Mesendoderm (in vitro differentiated cells): ENCODE measurements at regions not wholly inside any gene's neighbourhood (a gene's known extent, or its start where the extent isn't known, plus 50 kb on each side); places are given as distances from the start of the nearest gene placed in this dataset.
A peak's percentile ranks its signal among the peaks of the same experiment; 100 is the strongest.

ENCODE experiments used
- DNase-seq: peaks from one replicate; pipeline ENCODE4 v3.0.0; 2013
- H2AK5ac ChIP-seq: 2 replicates; pipeline ENCODE4 v1.6.1; 2013; ENCODE audit warnings: low read length, inconsistent platforms
- H2BK120ac ChIP-seq: 2 replicates; pipeline ENCODE4 v1.6.1; 2013; ENCODE audit warnings: low read depth, mild to moderate bottlenecking, low read length, moderate library complexity, mixed read lengths
- H2BK15ac ChIP-seq: replicated peaks from 2 replicates; pipeline ENCODE4 v1.6.1; 2013; ENCODE audit warnings: low read depth, mild to moderate bottlenecking, moderate library complexity
- H2BK5ac ChIP-seq: 2 replicates; pipeline ENCODE4 v1.6.1; 2013; ENCODE audit warnings: low read length, inconsistent platforms
- H3K18ac ChIP-seq: 2 replicates; pipeline ENCODE4 v1.6.1; 2013; ENCODE audit warnings: mild to moderate bottlenecking, low read length, mixed read lengths
- H3K23ac ChIP-seq: one replicate; pipeline ENCODE4 v1.6.1; 2013; ENCODE audit warnings: low read length
- H3K27ac ChIP-seq: 2 replicates; pipeline ENCODE4 v1.5.1; 2013; ENCODE audit warnings: low read depth, mild to moderate bottlenecking, inconsistent platforms, low read length, moderate library complexity
- H3K27me3 ChIP-seq: 2 replicates; pipeline ENCODE4 v1.6.1; 2013; ENCODE audit warnings: low read length, control low read depth, mild to moderate bottlenecking, inconsistent platforms; ENCODE audit not compliant: insufficient read depth, poor library complexity
- H3K36me3 ChIP-seq: 2 replicates; pipeline ENCODE4 v1.6.1; 2013; ENCODE audit warnings: low read length, inconsistent platforms; ENCODE audit not compliant: control insufficient read depth, insufficient read depth
- H3K4ac ChIP-seq: one replicate; pipeline ENCODE4 v1.6.1; 2013; ENCODE audit warnings: low read depth, mild to moderate bottlenecking, low read length, moderate library complexity
- H3K4me1 ChIP-seq: 2 replicates; pipeline ENCODE4 v1.6.1; 2013; ENCODE audit warnings: low read depth, low read length, inconsistent platforms; ENCODE audit not compliant: control insufficient read depth
- H3K4me2 ChIP-seq: 2 replicates; pipeline ENCODE4 v1.6.1; 2013; ENCODE audit warnings: low read length
- H3K4me3 ChIP-seq: 2 replicates; pipeline ENCODE4 v1.5.1; 2013; ENCODE audit warnings: mild to moderate bottlenecking, low read length
- H3K56ac ChIP-seq: one replicate; pipeline ENCODE4 v1.6.1; 2013; ENCODE audit warnings: low read length
- H3K79me1 ChIP-seq: 2 replicates; pipeline ENCODE4 v1.6.1; 2013; ENCODE audit warnings: low read length, inconsistent platforms
- H3K79me2 ChIP-seq: 2 replicates; pipeline ENCODE4 v1.6.1; 2013; ENCODE audit warnings: mild to moderate bottlenecking, low read length; ENCODE audit not compliant: control insufficient read depth, insufficient read depth
- H3K9ac ChIP-seq: 2 replicates; pipeline ENCODE4 v1.6.1; 2013; ENCODE audit warnings: low read length, inconsistent platforms
- H4K5ac ChIP-seq: one replicate; pipeline ENCODE4 v1.6.1; 2013; ENCODE audit warnings: low read length
- H4K8ac ChIP-seq: one replicate; pipeline ENCODE4 v1.6.1; 2013; ENCODE audit warnings: low read depth, mild to moderate bottlenecking, control low read depth, low read length, moderate library complexity
- WGBS: extraction: QIAGEN DNeasy Blood & Tissue Kit; methylation state at CpG from one replicate; pipeline ENCODE4 v1.1.7; 2013; ENCODE audit warnings: low lambda C conversion rate, missing lambda C conversion rate; ENCODE audit not compliant: insufficient coverage; ENCODE audit errors: extremely low coverage; 5-methylcytosine and 5-hydroxymethylcytosine counted together

GRCh38 chr10:93180482-93180931 is 106.8 kb downstream of the CYP26A1 start:
- no peaks in the 10 kb centered on the region for H3K36me3 ChIP-seq
- no peak overlapping the region for H2AK5ac ChIP-seq
- WGBS, result no CpG with 5 or more reads among the region's 14 CpGs
- no peak overlapping the region for H4K8ac ChIP-seq
- peak overlapping the region; percentile 94 for H2BK120ac ChIP-seq
- H3K9ac ChIP-seq, result no peak overlapping the region
- H3K4me2 ChIP-seq, result no peak overlapping the region
- peak overlapping the region; percentile 63 for H3K4ac ChIP-seq
- H3K27ac ChIP-seq, result no peak overlapping the region
- H3K18ac ChIP-seq, result peak overlapping the region; percentile 45
- no peak overlapping the region for H3K23ac ChIP-seq
- H2BK15ac ChIP-seq, result no peak overlapping the region
- no peak for DNase-seq
- H3K4me3 ChIP-seq, result no peak overlapping the region
- peak overlapping the region; percentile 55 for H2BK5ac ChIP-seq
- peak overlapping the region; percentile 60 for H3K56ac ChIP-seq
- no peaks in the 10 kb centered on the region for H3K79me2 ChIP-seq
- no peaks in the 10 kb centered on the region for H3K27me3 ChIP-seq
- no peaks in the 10 kb centered on the region for H3K79me1 ChIP-seq
- H3K4me1 ChIP-seq, result peaks cover 6% of the 10 kb centered on the region
- no peak overlapping the region for H4K5ac ChIP-seq

GRCh38 chr10:93181271-93182048 is 107.8 kb downstream of the CYP26A1 start:
- peak overlapping the region; percentile 94 for H2BK120ac ChIP-seq

GRCh38 chr10:93182049-93182327 is 108.3 kb downstream of the CYP26A1 start:
- Histone ChIP-seq H3K4ac (peak overlapping the region; percentile 49), H4K5ac (no peak overlapping the region), H4K8ac (no peak overlapping the region), H2BK5ac (no peak overlapping the region), H3K79me2 (no peaks in the 10 kb centered on the region), H3K4me2 (no peak overlapping the region), H3K79me1 (no peaks in the 10 kb centered on the region), H3K4me1 (peaks cover 6% of the 10 kb centered on the region), H2BK15ac (no peak overlapping the region), H3K9ac (no peak overlapping the region), H3K27ac (no peak overlapping the region), H3K36me3 (no peaks in the 10 kb centered on the region), H3K18ac (no peak overlapping the region), H3K56ac (no peak overlapping the region), H3K23ac (no peak overlapping the region), H3K27me3 (no peaks in the 10 kb centered on the region), H2AK5ac (no peak overlapping the region), H3K4me3 (no peak overlapping the region), H2BK120ac (peak overlapping the region; percentile 56)
- no CpG with 5 or more reads among the region's 4 CpGs for WGBS
- DNase-seq, result no peak

More at GRCh38 chr10:93181271-93182048, 107.8 kb downstream of the CYP26A1 start:
- Histone ChIP-seq H3K4me2 (no peak overlapping the region), H2BK15ac (peak overlapping the region; percentile 76), H3K27ac (no peak overlapping the region), H4K5ac (no peak overlapping the region), H3K18ac (peak overlapping the region; percentile 45), H2AK5ac (no peak overlapping the region), H3K9ac (no peak overlapping the region), H3K79me1 (no peaks in the 10 kb centered on the region), H2BK5ac (no peak overlapping the region), H3K36me3 (no peaks in the 10 kb centered on the region), H3K56ac (no peak overlapping the region), H3K23ac (no peak overlapping the region), H4K8ac (peak overlapping the region; percentile 39), H3K27me3 (no peaks in the 10 kb centered on the region), H3K4me1 (peaks cover 6% of the 10 kb centered on the region), H3K4ac (peak overlapping the region; percentile 64), H3K4me3 (no peak overlapping the region), H3K79me2 (no peaks in the 10 kb centered on the region)
- DNase-seq, result peak; percentile 75
- WGBS, result no CpG with 5 or more reads among the region's 8 CpGs

GRCh38 chr10:93182790-93183189 is 109.1 kb downstream of the CYP26A1 start:
- Histone ChIP-seq H3K36me3 (no peaks in the 10 kb centered on the region), H3K27me3 (no peaks in the 10 kb centered on the region), H3K4ac (no peak overlapping the region), H3K18ac (peak overlapping the region; percentile 45), H3K9ac (no peak overlapping the region), H3K79me2 (no peaks in the 10 kb centered on the region), H3K4me3 (no peak overlapping the region), H2AK5ac (no peak overlapping the region), H2BK5ac (no peak overlapping the region), H3K27ac (no peak overlapping the region), H4K8ac (no peak overlapping the region), H3K4me1 (peaks cover 6% of the 10 kb centered on the region), H3K4me2 (no peak overlapping the region), H2BK15ac (no peak overlapping the region), H3K79me1 (no peaks in the 10 kb centered on the region), H2BK120ac (peak overlapping the region; percentile 1), H4K5ac (no peak overlapping the region), H3K56ac (no peak overlapping the region), H3K23ac (no peak overlapping the region)
- DNase-seq, result no peak

GRCh38 chr10:93186653-93187052 is 113.0 kb downstream of the CYP26A1 start:
- H3K79me2 ChIP-seq, result no peaks in the 10 kb centered on the region
- H3K27ac ChIP-seq, result no peak overlapping the region
- DNase-seq, result no peak
- H3K4me2 ChIP-seq, result no peak overlapping the region
- H3K23ac ChIP-seq, result no peak overlapping the region
- no peak overlapping the region for H2BK5ac ChIP-seq
- no peak overlapping the region for H3K18ac ChIP-seq
- H3K9ac ChIP-seq, result no peak overlapping the region
- H4K5ac ChIP-seq, result no peak overlapping the region
- no peak overlapping the region for H4K8ac ChIP-seq
- H3K36me3 ChIP-seq, result no peaks in the 10 kb centered on the region
- no peak overlapping the region for H2BK15ac ChIP-seq
- H3K4ac ChIP-seq, result peak overlapping the region; percentile 41
- no peaks in the 10 kb centered on the region for H3K4me1 ChIP-seq
- no peaks in the 10 kb centered on the region for H3K79me1 ChIP-seq
- H3K27me3 ChIP-seq, result no peaks in the 10 kb centered on the region
- no peak overlapping the region for H2AK5ac ChIP-seq
- no CpG with 5 or more reads among the region's 2 CpGs for WGBS
- no peak overlapping the region for H2BK120ac ChIP-seq
- H3K4me3 ChIP-seq, result no peak overlapping the region
- H3K56ac ChIP-seq, result no peak overlapping the region

GRCh38 chr10:93189944-93190343 is 116.3 kb downstream of the CYP26A1 start:
- no CpG with 5 or more reads among the region's 3 CpGs for WGBS
- no peak overlapping the region for H3K23ac ChIP-seq
- H2BK120ac ChIP-seq, result no peak overlapping the region
- H3K27ac ChIP-seq, result no peak overlapping the region
- no peaks in the 10 kb centered on the region for H3K36me3 ChIP-seq
- H3K18ac ChIP-seq, result no peak overlapping the region
- H3K4me1 ChIP-seq, result no peaks in the 10 kb centered on the region
- H2BK5ac ChIP-seq, result no peak overlapping the region
- no peak overlapping the region for H4K8ac ChIP-seq
- peak overlapping the region; percentile 22 for H3K56ac ChIP-seq
- H2AK5ac ChIP-seq, result no peak overlapping the region
- H3K4ac ChIP-seq, result no peak overlapping the region
- no peaks in the 10 kb centered on the region for H3K79me1 ChIP-seq
- no peaks in the 10 kb centered on the region for H3K27me3 ChIP-seq
- no peak overlapping the region for H3K4me3 ChIP-seq
- no peak overlapping the region for H2BK15ac ChIP-seq
- no peak overlapping the region for H4K5ac ChIP-seq
- no peak overlapping the region for H3K9ac ChIP-seq
- H3K79me2 ChIP-seq, result no peaks in the 10 kb centered on the region
- DNase-seq, result no peak
- no peak overlapping the region for H3K4me2 ChIP-seq
